ENCODE measurements at regions not wholly inside any gene's neighbourhood (a gene's known extent, or its start where the extent isn't known, plus 50 kb on each side); places are given as distances from the start of the nearest gene placed in this dataset.

GRCh38 chr11:82586581-82586980 lies 147.1 kb downstream of the FAM181B start:
- TF ChIP-seq ZBTB21 (CRISPR knock-in tag; IDR thresholded peaks at IDR 0.05) = no peak
- TF ChIP-seq, protein P1, sequence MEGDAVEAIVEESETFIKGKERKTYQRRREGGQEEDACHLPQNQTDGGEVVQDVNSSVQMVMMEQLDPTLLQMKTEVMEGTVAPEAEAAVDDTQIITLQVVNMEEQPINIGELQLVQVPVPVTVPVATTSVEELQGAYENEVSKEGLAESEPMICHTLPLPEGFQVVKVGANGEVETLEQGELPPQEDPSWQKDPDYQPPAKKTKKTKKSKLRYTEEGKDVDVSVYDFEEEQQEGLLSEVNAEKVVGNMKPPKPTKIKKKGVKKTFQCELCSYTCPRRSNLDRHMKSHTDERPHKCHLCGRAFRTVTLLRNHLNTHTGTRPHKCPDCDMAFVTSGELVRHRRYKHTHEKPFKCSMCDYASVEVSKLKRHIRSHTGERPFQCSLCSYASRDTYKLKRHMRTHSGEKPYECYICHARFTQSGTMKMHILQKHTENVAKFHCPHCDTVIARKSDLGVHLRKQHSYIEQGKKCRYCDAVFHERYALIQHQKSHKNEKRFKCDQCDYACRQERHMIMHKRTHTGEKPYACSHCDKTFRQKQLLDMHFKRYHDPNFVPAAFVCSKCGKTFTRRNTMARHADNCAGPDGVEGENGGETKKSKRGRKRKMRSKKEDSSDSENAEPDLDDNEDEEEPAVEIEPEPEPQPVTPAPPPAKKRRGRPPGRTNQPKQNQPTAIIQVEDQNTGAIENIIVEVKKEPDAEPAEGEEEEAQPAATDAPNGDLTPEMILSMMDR (CRISPR knock-in tag; IDR thresholded peaks at IDR 0.05) = no peak
- TF ChIP-seq ZNF207 (IDR thresholded peaks at IDR 0.05; ENCODE audit: borderline replicate concordance) = no peak
- no peak for TF ChIP-seq ZBTB3 (CRISPR knock-in tag; IDR thresholded peaks at IDR 0.05; ENCODE audit: borderline replicate concordance, low read depth)
